Activated gamma-delta T cell treated with Interleukin-2 at 50 U/mL for 16 hours (primary cell): ENCODE measurements at regions not wholly inside any gene's neighbourhood (a gene's known extent, or its start where the extent isn't known, plus 50 kb on each side); places are given as distances from the start of the nearest gene placed in this dataset.

Experiments
- DNase-seq: peaks from one replicate; pipeline ENCODE4 v3.0.0-alpha.2; 2020

GRCh38 chr10:113329121-113329596, 223.7 kb upstream of the HABP2 start:
- no peak for DNase-seq

GRCh38 chr10:113331961-113332360, 220.9 kb upstream of the HABP2 start:
- DNase-seq: no peak

GRCh38 chr10:113333313-113333712, 219.5 kb upstream of the HABP2 start:
- DNase-seq: no peak

- DNase-seq: no peak
These were observed 217.3 kb upstream of the HABP2 start for GRCh38 chr10:113335592-113335991.

DNA sequence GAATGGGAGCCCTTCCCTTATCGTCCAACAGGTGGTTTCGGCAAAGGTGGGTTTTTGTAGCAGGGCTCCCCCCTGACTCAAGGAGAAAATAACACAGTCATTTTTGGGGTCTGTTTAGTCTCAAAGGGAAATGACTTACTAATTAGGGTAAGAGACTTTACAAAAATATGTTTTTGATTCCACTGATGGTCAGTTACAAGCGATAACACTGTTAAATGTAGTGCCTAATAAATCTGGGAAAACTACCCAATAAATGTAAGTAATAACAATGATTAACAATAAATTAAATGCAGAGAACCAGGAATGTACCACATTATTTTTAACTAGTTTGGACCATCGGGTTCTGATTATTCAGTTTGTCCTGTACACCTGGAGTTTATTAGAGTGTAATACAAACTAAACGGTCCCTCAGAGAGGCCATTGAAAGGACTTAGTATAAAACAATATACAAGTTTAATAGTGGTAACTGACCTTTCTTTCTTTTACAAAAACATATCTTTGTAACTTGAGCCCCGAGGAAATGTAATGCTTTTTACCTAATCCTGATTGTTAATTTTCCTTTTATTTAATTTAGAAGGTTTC, 216.2 kb upstream of the HABP2 start:
- DNase-seq: no peak

- DNase-seq: no peak
These were observed 215.7 kb upstream of the HABP2 start for GRCh38 chr10:113337142-113337541.

DNA sequence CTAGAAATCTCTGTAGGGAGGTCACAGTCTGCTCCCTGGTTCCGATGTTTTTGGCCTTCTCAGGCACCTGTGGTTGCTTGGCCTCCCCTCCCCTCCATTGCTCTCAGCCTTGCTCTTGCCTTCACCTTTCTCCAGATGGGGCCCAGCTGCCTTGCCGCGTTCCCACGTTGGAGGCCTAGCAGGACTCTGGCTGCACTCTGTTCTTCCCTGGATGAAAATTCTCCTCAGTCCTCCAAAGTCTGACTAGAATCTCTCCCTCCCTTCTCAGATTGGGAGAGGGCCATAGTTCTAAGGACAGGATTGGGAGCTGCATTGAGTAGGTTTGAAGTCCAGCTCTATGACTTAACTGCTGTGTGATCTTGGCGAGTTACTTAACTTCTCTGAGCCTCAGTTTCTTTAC, 213.7 kb upstream of the HABP2 start:
- no peak for DNase-seq

- no peak for DNase-seq
These were observed 212.6 kb upstream of the HABP2 start for GRCh38 chr10:113340282-113340681.

DNA sequence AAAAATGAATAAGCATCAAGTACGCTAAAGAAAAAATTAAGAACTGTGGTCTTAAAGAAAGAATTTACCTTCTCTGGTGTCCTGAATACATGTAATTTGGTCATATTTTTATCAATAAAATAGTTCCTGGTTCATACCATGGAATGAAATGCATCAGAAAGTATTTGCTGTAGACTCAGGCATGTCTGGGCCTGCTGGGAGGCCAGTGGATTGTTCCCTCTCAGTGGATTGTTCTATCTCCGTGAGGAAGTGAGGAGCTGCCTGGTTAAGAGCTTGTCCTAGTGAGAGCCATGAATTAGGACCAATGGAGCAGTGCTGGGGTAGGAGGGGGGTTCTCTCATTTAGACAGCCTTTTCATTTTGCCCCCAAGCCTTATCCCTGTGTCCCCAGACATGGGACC, 211.7 kb upstream of the HABP2 start:
- DNase-seq: no peak

DNA sequence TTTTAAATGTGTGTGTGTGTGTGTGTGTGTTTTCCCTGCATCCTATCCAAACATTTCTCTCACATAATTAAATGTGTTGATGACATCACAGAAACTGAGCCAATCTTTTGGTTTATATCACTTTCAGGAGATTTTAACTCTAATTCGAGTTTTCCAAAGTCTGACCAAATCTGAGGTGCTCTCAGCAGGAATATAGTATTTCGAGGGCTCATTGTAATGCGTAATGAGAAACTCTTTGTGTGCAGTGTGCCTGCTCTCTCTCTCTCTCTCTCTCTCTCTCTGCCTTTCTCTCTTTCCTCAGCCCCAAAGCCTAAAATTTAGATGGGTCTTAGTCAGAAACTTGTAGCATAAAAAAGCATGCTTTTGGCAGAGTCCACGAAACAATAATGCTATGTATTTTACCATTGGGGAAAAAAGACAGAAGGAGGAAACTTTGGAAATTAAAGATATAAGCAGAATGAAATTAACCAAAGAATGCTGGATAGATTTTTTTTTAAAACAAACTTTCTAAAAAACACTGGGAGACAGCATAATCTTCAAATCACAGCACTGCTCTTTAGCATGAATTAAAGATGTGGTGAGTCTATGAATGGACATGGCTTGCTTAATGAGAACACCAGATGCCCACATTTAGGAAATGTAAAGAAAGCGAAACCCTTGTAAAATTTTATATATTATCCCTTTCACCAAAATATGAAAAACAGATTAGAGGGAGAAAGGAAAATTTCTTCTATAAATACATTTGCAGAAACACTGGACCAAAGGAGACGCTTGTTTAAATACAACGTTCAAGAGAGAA, 206.8 kb upstream of the HABP2 start:
- no peak for DNase-seq

GRCh38 chr10:113347508-113347907, 205.3 kb upstream of the HABP2 start:
- DNase-seq: no peak

DNA sequence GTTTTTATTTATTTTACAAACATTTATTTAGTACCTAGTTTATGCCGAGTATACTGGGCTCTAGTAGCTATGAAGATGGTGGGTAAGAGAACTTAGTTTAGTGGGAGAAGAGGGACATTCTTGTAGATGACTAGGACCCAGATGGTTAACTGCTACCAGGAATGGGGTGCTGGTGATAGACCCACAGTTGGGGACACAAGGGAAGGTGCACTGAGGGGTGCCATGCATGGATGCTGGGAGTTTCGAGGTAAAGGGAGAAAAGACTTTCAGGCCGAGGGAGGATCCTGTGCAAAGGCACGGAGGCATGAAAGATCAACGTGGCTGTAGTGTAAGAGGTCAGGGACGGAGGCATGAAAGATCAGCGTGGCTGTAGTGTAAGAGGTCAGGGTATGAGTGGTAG, 204.2 kb upstream of the HABP2 start:
- no peak for DNase-seq

- no peak for DNase-seq
These were observed 202.4 kb upstream of the HABP2 start for GRCh38 chr10:113350311-113351040.

GRCh38 chr10:113354711-113355110, 198.1 kb upstream of the HABP2 start:
- DNase-seq: no peak

DNA sequence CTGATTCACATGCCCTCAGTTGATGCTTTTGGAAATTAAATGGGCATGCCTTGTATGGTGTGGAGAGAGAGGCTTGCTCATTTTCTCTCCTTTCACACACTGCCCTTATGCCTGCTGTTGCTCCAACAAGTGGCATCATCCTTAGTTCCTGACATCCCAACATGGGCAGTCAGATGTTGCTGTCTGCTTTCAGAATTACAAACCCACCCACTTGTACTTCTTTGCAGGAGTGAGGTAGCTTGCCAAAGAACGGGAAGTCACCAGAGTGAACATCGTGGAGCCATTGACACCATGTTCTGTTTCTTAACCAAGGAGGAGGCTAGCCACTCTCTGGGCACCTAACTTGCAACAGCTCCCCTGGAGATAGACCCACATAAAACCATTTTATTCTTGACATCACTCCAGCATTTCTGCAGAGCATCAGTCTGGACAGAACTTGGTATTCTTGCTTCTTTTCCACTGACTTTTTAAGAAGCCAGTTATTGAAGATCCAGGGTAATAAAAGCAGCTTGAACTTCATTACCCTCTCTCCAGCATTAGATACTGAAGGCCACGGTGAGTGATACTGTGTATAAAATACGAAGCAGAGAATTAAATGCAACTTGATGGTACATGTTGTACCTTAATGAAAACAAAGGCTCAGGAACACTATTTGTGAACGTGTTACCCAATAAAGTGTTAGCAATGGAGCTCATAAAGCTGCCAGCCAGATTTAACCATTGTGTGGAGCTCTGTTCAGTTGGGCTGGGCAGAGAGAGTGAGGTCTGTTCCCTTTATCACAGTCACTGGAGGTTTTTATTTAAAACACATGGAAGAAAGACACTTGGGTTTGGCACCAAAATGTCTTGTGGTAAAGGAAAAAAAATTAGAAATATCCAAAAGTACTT, 195.8 kb upstream of the HABP2 start:
- DNase-seq: no peak

DNA sequence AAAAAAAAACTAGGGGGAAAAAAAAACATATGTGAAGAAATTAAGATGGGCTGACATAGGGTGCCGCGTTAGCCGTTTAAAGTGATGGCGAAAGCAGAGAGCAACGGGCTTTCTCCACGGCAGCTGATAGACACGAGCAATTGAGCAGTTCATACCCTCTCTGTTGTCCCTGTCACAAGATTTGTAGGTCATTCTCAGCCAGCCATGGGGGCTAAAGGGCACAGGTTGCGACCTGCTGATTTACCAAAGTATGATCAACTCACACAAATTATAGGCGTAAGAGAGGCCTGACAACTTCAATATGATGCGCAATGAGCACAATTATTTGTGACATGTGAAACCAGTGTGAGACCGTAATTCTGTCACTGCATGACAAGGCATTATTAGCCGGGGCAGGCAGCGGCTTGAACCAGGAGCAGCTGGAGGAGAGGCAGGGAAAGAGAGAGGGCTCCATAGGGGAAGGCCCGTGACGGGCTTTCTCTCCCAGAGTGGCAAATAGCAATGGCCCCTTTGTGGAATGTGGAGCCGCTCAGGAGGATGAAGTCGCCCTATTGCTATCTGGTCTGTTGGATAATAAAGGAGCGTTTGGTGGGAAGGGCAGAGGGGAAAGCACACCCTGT, 195.1 kb upstream of the HABP2 start:
- no peak for DNase-seq

GRCh38 chr10:113359655-113360054, 193.2 kb upstream of the HABP2 start:
- no peak for DNase-seq

DNA sequence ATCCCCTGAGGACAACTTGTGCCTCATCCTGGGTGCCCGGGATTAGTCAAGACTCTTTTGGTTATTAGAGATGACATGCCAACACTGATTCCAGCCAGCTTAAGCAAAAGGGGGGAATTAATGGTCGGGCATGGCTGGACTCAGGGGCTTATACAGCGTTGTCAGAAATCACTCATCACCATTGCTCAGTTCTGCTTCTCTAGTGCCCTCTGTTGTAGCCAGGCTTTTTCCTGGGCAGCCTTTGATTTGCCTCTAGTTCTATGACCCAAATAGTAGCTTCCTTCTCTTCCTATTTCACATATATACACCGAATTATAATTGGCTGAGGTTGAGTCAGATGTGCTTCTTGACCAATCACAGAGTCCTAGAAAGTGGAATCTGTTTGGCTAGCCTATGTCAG, 192.0 kb upstream of the HABP2 start:
- no peak for DNase-seq

- DNase-seq: no peak
These were observed 190.2 kb upstream of the HABP2 start for GRCh38 chr10:113362645-113363091.

- DNase-seq: no peak
These were observed 188.6 kb upstream of the HABP2 start for GRCh38 chr10:113364227-113364626.

GRCh38 chr10:113368666-113369364, 184.0 kb upstream of the HABP2 start:
- DNase-seq: no peak

DNA sequence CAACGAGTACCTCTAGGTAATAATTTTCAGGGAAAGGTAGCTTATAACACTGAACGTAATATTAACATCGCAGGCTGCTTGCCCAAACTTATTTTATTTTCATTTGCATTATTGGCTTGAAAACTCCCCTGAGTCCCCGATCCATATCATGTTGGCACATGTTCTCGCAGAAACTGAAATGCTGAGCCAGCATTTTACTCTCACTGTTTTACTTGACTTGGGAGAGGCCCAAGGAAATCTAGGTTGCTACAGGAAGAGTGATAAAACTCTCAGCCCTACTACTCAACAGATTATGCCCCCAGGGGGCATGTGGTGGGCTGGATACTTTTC, 183.5 kb upstream of the HABP2 start:
- DNase-seq: no peak
